Ishikawa (cell line): ENCODE measurements at regions not wholly inside any gene's neighbourhood (a gene's known extent, or its start where the extent isn't known, plus 50 kb on each side); places are given as distances from the start of the nearest gene placed in this dataset.

Experiments used
- CEBPB ChIP-seq: IDR thresholded peaks from 2 replicates; pipeline ENCODE4 v1.6.1; 2012
- EP300 ChIP-seq: IDR thresholded peaks from 2 replicates; pipeline ENCODE4 v1.6.1; 2012; ENCODE audit warnings: borderline replicate concordance
- FOXM1 ChIP-seq: IDR thresholded peaks from 2 replicates; pipeline ENCODE4 v1.6.1; 2012; ENCODE audit warnings: low read depth, borderline replicate concordance
- MAX ChIP-seq: IDR thresholded peaks from 2 replicates; pipeline ENCODE4 v1.6.1; 2012
- NFIC ChIP-seq: IDR thresholded peaks from 2 replicates; pipeline ENCODE4 v1.6.1; 2012
- RAD21 ChIP-seq: IDR thresholded peaks from 2 replicates; pipeline ENCODE4 v1.6.1; 2012; ENCODE audit warnings: low read depth
- TAF1 ChIP-seq: IDR thresholded peaks from 2 replicates; pipeline ENCODE4 v1.6.1; 2012; ENCODE audit warnings: low read depth, mild to moderate bottlenecking
- USF1 ChIP-seq: IDR thresholded peaks from 2 replicates; pipeline ENCODE4 v1.6.1; 2012
- ZBTB7A ChIP-seq: IDR thresholded peaks from 2 replicates; pipeline ENCODE4 v1.6.1; 2012; ENCODE audit warnings: low read depth

- TF ChIP-seq EP300 (no peak), CEBPB (no peak), NFIC (no peak), USF1 (no peak), MAX (no peak), TAF1 (no peak), RAD21 (no peak), ZBTB7A (no peak), FOXM1 (no peak)
These were observed 259.6 kb upstream of the PIK3C3 start for GRCh38 chr18:41695441-41695840.
